ENCODE measurements at regions not wholly inside any gene's neighbourhood (a gene's known extent, or its start where the extent isn't known, plus 50 kb on each side); places are given as distances from the start of the nearest gene placed in this dataset.
"Not testable (repeated sequence)": the region's sequence is repeated elsewhere in the genome, so short reads cannot be mapped to it uniquely, and the experiment has no call there.

- intact Hi-C loops (cut with DNase I) = no loop called here
- DNase-seq = no peak
Measured at GRCh38 chr2:226325526-226325925, 474.1 kb downstream of the IRS1 start.

- intact Hi-C loops (cut with DNase I) = no loop called here
- DNase-seq = no peak
Measured at GRCh38 chr2:226320076-226320948, 479.3 kb downstream of the IRS1 start.

- no peak for DNase-seq
- intact Hi-C loops (cut with DNase I) = no loop called here
Measured at GRCh38 chr2:226317970-226318369, 481.6 kb downstream of the IRS1 start.

- DNase-seq = no peak
- intact Hi-C loops (cut with DNase I) = no loop called here
Measured at GRCh38 chr2:226313060-226313459, 486.6 kb downstream of the IRS1 start.

DNA sequence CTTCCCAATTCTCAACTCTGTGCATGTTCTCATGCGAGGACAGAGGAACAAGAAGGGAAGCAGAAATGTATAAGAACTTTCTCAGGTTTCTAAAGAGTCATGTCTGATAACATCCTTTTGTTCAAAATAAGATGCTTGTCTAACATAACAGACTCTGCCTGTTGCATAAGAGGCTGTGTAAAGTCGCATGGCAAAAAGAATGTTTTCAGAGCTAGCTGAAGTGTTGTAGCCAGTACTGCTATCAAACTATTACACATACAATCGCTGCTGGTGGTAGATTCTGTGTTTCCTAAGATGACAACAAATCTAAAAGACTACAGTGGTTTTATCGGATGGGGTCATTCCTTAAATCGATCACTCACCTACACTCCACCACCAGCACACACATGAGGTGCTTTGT, 487.5 kb downstream of the IRS1 start:
- intact Hi-C loops (cut with DNase I) = no loop called here
- DNase-seq = no peak

- intact Hi-C loops (cut with DNase I) = no loop called here
- no peak for DNase-seq
Measured at GRCh38 chr2:226310146-226310545, 489.5 kb downstream of the IRS1 start.

DNA sequence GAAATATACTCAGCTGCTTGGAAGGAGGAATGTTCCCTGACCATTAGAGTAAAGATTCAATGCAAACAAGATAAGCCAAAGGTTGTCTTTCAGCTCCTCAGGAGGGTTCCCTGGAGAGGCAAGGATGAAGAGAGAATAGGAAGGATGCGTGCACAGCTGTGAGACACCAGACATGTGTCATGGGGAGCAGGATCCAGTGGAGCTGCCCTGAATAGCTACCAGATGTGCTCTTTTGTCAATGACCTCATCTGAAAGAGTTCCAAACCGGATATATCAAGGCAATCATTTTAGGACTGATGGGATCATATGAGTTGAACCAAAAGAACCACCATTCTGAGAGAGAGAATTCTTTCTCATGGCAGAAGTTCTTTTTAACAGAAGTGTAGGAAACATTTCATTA, 490.6 kb downstream of the IRS1 start:
- DNase-seq = no peak
- intact Hi-C loops (cut with DNase I) = no loop called here

- DNase-seq = no peak
Measured at GRCh38 chr2:226308323-226308680, 491.3 kb downstream of the IRS1 start.

DNA sequence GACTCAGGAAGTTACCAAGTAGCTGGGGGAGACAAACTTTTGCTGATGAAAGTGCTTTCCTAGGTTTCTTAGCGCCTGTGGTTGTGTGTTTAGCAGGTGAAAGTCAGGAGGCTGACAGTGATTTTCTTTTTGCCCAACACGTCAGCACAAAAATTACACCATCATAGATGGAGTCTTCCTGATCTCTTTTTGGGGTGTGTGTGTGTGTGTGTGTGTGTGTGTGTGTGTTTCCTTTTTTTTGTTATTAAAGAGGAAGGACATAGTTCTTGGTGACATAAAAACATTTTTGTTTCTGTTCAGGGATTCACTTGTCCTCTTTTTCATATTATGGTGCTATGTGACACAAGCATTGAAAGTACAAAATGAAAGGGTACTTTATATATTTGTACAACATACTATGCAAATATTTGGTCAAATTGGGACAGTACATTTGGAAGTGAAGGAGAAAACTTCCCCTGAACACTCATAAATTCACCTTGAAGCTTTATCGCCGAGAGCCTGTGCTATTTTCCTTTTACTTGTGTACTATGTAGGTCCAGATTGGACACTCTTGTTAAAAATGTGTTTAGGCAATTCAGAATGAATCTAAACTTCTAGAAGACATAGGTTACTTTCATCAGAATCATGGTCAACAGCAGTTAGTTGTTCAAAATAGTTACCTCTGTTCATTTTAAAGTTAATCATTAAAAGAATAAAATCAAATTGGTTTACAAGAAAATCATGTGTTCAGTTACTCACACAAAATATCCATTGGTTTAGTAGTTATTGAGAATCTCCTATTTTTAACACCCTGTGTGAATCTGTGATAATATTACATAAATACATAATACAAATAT, 491.9 kb downstream of the IRS1 start:
- DNase-seq = no peak
- intact Hi-C loops (cut with DNase I) = no loop called here

More at GRCh38 chr2:226308323-226308680, 491.3 kb downstream of the IRS1 start:
- intact Hi-C loops (cut with DNase I) = no loop called here

DNA sequence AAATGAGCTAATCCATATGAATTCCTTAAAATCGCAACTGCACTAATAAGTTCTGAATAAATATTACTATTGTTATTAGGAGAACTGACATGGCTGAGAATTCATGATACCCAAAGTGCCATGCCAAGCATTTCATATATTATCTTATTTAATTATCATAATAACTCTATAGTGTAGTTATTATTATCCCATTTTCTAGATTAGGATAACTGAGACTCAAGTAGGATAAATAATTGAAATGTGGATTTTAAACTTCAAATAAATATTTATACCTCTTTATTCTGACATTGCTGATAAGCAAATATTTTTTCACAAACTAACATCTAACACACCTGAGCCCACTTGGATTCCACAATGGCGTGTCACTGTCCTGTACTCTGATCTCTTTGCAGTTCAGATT, 492.7 kb downstream of the IRS1 start:
- intact Hi-C loops (cut with DNase I) = no loop called here
- no peak for DNase-seq

GRCh38 chr2:226304308-226304707, 495.3 kb downstream of the IRS1 start:
- intact Hi-C loops (cut with DNase I) = no loop called here
- no peak for DNase-seq

DNA sequence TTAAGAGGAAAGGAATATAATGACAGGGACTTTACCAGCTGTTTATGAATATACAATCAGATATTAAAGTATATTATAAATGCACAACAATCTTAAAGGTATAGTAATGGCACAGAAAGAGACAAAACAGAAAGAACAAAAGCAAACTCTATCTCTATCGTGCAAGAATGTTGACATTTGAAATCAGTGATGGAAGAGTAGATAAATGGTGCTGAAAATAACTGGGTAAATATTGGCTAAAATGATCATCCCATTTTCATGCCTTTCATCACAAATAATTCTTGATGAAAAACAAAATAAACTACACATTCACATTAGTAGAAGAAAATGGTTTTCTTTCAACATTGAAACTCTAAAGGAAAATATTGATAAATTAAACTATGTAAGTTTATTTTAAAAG, 495.9 kb downstream of the IRS1 start:
- DNase-seq = no peak
- intact Hi-C loops (cut with DNase I) = no loop called here

DNA sequence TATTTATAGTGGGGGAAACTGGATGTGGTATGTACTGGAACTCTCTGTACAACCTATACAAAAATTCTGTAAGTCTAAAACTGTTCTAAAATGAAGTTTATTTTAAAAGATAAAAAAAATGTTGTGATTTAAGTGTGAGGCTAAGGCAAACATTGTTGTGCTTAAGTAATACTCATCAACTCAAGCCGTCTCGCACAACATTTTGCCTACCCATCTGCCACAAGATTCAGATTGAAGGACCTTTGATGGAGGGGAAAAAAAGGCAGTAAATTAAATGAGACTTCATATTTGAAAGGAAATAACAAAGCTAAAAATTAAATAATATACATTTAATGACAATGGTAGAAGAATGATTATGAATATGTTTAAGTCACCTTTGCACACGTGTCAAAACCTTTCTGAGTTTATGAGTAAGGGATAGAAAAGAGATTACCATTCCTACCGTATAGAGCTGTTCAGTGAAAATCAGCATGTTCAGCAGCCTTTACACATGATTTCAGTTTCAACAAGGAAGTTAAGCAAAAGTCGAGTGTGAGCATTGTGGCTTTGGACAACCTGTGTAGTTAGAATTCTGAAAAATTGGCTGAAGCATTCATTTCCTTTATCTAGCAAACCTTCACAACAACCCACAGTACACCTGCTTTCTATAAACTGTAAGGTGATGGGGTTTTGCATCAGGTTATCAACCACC, 499.3 kb downstream of the IRS1 start:
- DNase-seq = no peak
- intact Hi-C loops (cut with DNase I) = no loop called here

DNA sequence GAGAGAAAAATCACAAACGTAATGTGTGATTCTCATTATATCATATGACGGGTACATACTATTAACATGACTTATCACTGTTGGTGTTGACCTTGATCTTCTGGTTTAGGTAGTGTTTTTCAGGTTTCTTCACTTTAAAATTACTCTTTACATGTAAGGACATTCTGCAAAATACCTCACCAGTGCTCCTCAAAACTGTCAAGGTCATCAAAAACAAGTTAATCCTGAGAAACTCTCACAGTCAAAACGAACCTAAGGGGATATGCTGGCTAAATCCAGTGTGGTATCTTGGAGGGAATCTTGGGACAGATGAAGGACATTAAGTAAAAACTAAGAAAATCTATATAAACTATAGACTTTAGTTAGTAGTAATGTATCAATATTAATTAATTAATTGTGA, 499.8 kb downstream of the IRS1 start:
- no peak for DNase-seq
- intact Hi-C loops (cut with DNase I) = no loop called here

- no peak for DNase-seq
- intact Hi-C loops (cut with DNase I) = no loop called here
Measured at GRCh38 chr2:226295681-226296080, 503.9 kb downstream of the IRS1 start.

GRCh38 chr2:226295123-226295522, 504.5 kb downstream of the IRS1 start:
- DNase-seq = no peak
- intact Hi-C loops (cut with DNase I) = no loop called here

DNA sequence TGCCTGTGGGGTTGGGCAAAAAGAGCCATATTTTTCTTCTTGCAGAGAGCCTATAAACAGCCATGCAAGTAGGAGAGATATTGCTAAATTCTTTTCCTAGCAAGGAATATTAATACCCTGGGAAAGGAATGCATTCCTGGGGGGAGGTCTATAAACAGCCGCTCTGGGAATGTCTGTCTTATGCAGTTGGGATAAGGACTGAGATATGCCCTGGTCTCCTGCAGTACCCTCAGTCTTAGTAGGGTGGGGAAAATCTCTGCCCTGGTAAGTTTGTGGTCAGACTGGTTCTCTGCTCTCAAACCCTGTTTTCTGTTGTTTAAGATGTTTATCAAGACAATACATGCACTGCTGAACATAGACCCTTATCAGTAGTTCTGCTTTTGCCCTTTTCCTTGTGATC, 508.3 kb downstream of the IRS1 start:
- DNase-seq; intact Hi-C loops (cut with DNase I): not testable (repeated sequence)

GRCh38 chr2:226286916-226287315, 512.7 kb downstream of the IRS1 start:
- intact Hi-C loops (cut with DNase I) = no loop called here
- DNase-seq = no peak

DNA sequence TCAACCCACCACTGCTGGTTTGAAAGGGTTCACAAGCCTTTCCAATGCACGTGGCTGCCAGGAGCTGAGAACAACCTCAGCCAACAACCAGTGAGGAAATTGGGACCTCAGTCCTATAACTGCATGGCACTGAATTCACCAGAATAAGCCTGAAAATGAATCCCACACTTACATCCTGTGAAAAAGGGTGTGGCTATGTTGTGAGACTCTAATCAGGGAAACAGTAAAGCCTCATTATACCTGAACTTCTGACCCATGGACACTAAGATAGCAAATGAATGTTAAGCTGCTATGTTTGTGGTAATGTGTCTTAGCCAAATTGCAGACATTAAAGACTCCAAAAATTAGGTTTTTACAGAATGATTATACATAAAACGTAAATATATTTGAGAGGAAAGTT, 515.8 kb downstream of the IRS1 start:
- DNase-seq = no peak
- intact Hi-C loops (cut with DNase I) = no loop called here

DNA sequence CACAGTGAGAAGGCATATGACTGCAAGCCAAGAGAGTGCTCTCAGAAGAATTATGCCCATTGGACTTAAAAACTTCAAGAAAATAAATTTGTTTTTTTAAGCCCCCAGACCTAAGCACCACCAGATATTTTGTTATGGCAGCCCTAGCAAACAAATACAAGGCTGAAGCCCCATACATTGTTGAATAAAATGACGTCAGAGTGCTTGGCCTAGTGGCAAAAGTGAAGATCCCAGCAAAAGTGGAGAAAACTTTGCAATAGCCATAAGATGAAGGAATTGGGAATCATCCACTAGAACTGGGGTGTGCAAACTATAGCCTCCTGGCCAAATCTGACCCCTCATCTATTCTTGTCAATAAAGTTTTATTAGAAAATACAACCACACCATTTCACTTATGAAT, 517.5 kb downstream of the IRS1 start:
- intact Hi-C loops (cut with DNase I) = no loop called here
- no peak for DNase-seq

All from head of caudate nucleus (tissue), 42 donors.